H1 (cell line): ENCODE measurements at regions not wholly inside any gene's neighbourhood (a gene's known extent, or its start where the extent isn't known, plus 50 kb on each side); places are given as distances from the start of the nearest gene placed in this dataset.

ENCODE experiments used
- CTCF ChIA-PET: fragments of 300-600 bp; sonication (Branson Sonifier 250); formaldehyde crosslinking; loops from one replicate; lab custom pipeline; 2021; ENCODE audit not compliant: partially characterized antibody; lab: Charles Lee
- POLR2A ChIA-PET: fragments of 300-600 bp; sonication (Branson Sonifier 250); formaldehyde crosslinking; loops from one replicate; lab custom pipeline; 2021; ENCODE audit warnings: inconsistent platforms; ENCODE audit not compliant: partially characterized antibody; lab: Charles Lee
- DNase-seq, 2 experiments: peaks; one replicate each; pipeline versions ENCODE4 v3.0.0 to v3.0.0-alpha.2; 2010 to 2022; ENCODE audit warnings: low spot score in 2 of 2, low read depth in 1 of 2, mixed read lengths in 1 of 2
- FAIRE-seq: peaks from 2 replicates; lab custom pipeline; 2011; peaks lifted over from hg19 to GRCh38; lab: Jason Lieb, UNC
- H2AFZ ChIP-seq: 2 replicates; pipeline ENCODE4 v1.8.1; 2012; ENCODE audit warnings: low read length, inconsistent platforms
- H2AK5ac ChIP-seq: 2 replicates; pipeline ENCODE4 v1.6.1; 2013; ENCODE audit warnings: low read depth, low read length
- H2BK120ac ChIP-seq: replicated peaks from 2 replicates; pipeline ENCODE3; 2013; ENCODE audit warnings: low read depth, low read length, inconsistent platforms
- H2BK12ac ChIP-seq: 2 replicates; pipeline ENCODE4 v1.6.1; 2013; ENCODE audit warnings: low read depth, low read length
- H2BK15ac ChIP-seq: 2 replicates; pipeline ENCODE4 v1.6.1; 2013; ENCODE audit warnings: low read length
- H2BK20ac ChIP-seq: 2 replicates; pipeline ENCODE4 v1.6.1; 2013; ENCODE audit warnings: low read length
- H2BK5ac ChIP-seq: 2 replicates; pipeline ENCODE4 v1.6.1; 2013; ENCODE audit warnings: low read depth, low read length
- H3K14ac ChIP-seq: 2 replicates; pipeline ENCODE4 v1.6.1; 2013; ENCODE audit warnings: inconsistent platforms; ENCODE audit not compliant: insufficient read length
- H3K18ac ChIP-seq: 2 replicates; pipeline ENCODE4 v1.6.1; 2013; ENCODE audit warnings: low read length; ENCODE audit errors: extremely low read depth
- H3K23ac ChIP-seq: 2 replicates; pipeline ENCODE4 v1.6.1; 2013; ENCODE audit warnings: inconsistent platforms; ENCODE audit not compliant: insufficient read length
- H3K23me2 ChIP-seq: 2 replicates; pipeline ENCODE4 v1.6.1; 2013; ENCODE audit warnings: low read depth, low read length
- H3K27ac ChIP-seq: 2 replicates; pipeline ENCODE4 v1.6.1; 2011; ENCODE audit warnings: low read depth, low read length, inconsistent platforms
- H3K27me3 ChIP-seq, 4 experiments: replicated peaks in 1 of 4; 1 replicate in 1 of 4; 2 replicates in 3 of 4; pipeline versions ENCODE4 v1.6.1 to v1.8.1; 2011 to 2013; ENCODE audit warnings: low read length in 3 of 4, mild to moderate bottlenecking in 3 of 4, inconsistent platforms in 2 of 4, mixed read lengths in 2 of 4, moderate library complexity in 1 of 4; ENCODE audit not compliant: control insufficient read depth in 3 of 4, insufficient read depth in 3 of 4; ENCODE audit errors: extremely low read depth in 1 of 4
- H3K36me3 ChIP-seq, 4 experiments: 2 replicates each; pipeline versions ENCODE4 v1.6.1 to v1.8.1; 2011 to 2013; ENCODE audit warnings: mild to moderate bottlenecking in 4 of 4, low read length in 3 of 4, moderate library complexity in 2 of 4, control low read depth in 1 of 4, inconsistent platforms in 1 of 4; ENCODE audit not compliant: insufficient read depth in 4 of 4, control insufficient read depth in 2 of 4
- H3K4ac ChIP-seq: replicated peaks from 2 replicates; pipeline ENCODE3; 2013; ENCODE audit warnings: low read length, low read depth, mixed read lengths, inconsistent platforms; ENCODE audit not compliant: insufficient read length
- H3K4me1 ChIP-seq, 4 experiments: replicated peaks in 1 of 4; 1 replicate in 1 of 4; 2 replicates in 3 of 4; pipeline versions ENCODE4 v1.6.1 to v1.8.1; 2011 to 2013; ENCODE audit warnings: low read length in 3 of 4, inconsistent platforms in 2 of 4, mixed read lengths in 1 of 4; ENCODE audit not compliant: insufficient read depth in 4 of 4, control insufficient read depth in 3 of 4
- H3K4me2 ChIP-seq, 2 experiments: 2 replicates each; pipeline versions ENCODE4 v1.6.1 to v1.8.1; 2011 to 2013; ENCODE audit warnings: low read depth in 2 of 2, low read length in 2 of 2, control low read depth in 1 of 2, inconsistent platforms in 1 of 2, mild to moderate bottlenecking in 1 of 2; ENCODE audit not compliant: insufficient read depth in 1 of 2
- H3K4me3 ChIP-seq, 4 experiments: fragments of 200-600, 300-600 bp in 1 of 4; sonication (generic), shearing (Covaris generic), sonication (Bioruptor Twin) in 1 of 4; 2 replicates each; pipeline versions ENCODE4 v1.5.1 to v1.8.1; 2011 to 2016; ENCODE audit warnings: low read length in 4 of 4, low read depth in 3 of 4, control low read depth in 2 of 4, inconsistent platforms in 2 of 4, mild to moderate bottlenecking in 2 of 4, mixed read lengths in 1 of 4, moderate library complexity in 1 of 4; ENCODE audit not compliant: insufficient read depth in 2 of 4; ENCODE audit errors: extremely low read depth in 1 of 4
- H3K56ac ChIP-seq: replicated peaks from 2 replicates; pipeline ENCODE3; 2013; ENCODE audit warnings: low read depth, mild to moderate bottlenecking, mixed read lengths, low read length, inconsistent platforms; ENCODE audit not compliant: insufficient read length
- H3K79me1 ChIP-seq: 2 replicates; pipeline ENCODE4 v1.6.1; 2013; ENCODE audit warnings: low read depth, low read length, control low read depth
- H3K79me2 ChIP-seq, 2 experiments: 2 replicates each; pipeline versions ENCODE4 v1.6.1 to v1.8.1; 2012 to 2013; ENCODE audit warnings: low read length in 2 of 2, mild to moderate bottlenecking in 2 of 2, inconsistent platforms in 1 of 2; ENCODE audit not compliant: insufficient read depth in 2 of 2, control insufficient read depth in 1 of 2
- H3K9ac ChIP-seq, 4 experiments: replicated peaks in 1 of 4; 1 replicate in 1 of 4; 2 replicates in 3 of 4; pipeline versions ENCODE4 v1.6.1 to v1.8.1; 2011 to 2013; ENCODE audit warnings: low read depth in 3 of 4, low read length in 3 of 4, control low read depth in 2 of 4, mild to moderate bottlenecking in 2 of 4, moderate library complexity in 2 of 4, inconsistent platforms in 1 of 4; ENCODE audit errors: extremely low read depth in 1 of 4
- H3K9me3 ChIP-seq, 2 experiments: 2 replicates each; pipeline versions ENCODE4 v1.6.1 to v1.8.1; 2012 to 2013; ENCODE audit warnings: mild to moderate bottlenecking in 2 of 2, moderate library complexity in 2 of 2, control low read depth in 1 of 2, inconsistent platforms in 1 of 2, low read depth in 1 of 2, low read length in 1 of 2, mixed read lengths in 1 of 2; ENCODE audit not compliant: insufficient read depth in 2 of 2
- H4K20me1 ChIP-seq, 2 experiments: replicated peaks in 1 of 2; 2 replicates each; pipeline versions ENCODE3 to v1.8.1; 2011 to 2013; ENCODE audit warnings: inconsistent platforms in 2 of 2, low read length in 2 of 2, mild to moderate bottlenecking in 1 of 2; ENCODE audit not compliant: insufficient read depth in 2 of 2, control insufficient read depth in 1 of 2
- H4K5ac ChIP-seq: 2 replicates; pipeline ENCODE4 v1.6.1; 2013; ENCODE audit warnings: low read length, low read depth, mixed read lengths, inconsistent platforms; ENCODE audit not compliant: insufficient read length
- H4K8ac ChIP-seq: 2 replicates; pipeline ENCODE4 v1.8.0; 2013; ENCODE audit warnings: mild to moderate bottlenecking, moderate library complexity, low read length, inconsistent platforms; ENCODE audit not compliant: insufficient read depth; ENCODE audit errors: extremely low read depth
- H4K91ac ChIP-seq: replicated peaks from 2 replicates; pipeline ENCODE3; 2013; ENCODE audit warnings: low read length, mixed read lengths, inconsistent platforms; ENCODE audit not compliant: insufficient read length
- ASH2L ChIP-seq: fragments of 200-600, 300-600 bp; sonication (generic); IDR thresholded peaks from one replicate; pipeline ENCODE4 v1.7.1; 2017; ENCODE audit warnings: low read length
- EZH2 ChIP-seq: fragments of 200-600 bp; sonication (generic); IDR thresholded peaks from 2 replicates; pipeline ENCODE4 v1.7.1; 2012; ENCODE audit warnings: low read depth, mild to moderate bottlenecking, moderate library complexity, low read length, inconsistent platforms; ENCODE audit not compliant: severe bottlenecking
- FOSL1 ChIP-seq: IDR thresholded peaks from 2 replicates; pipeline ENCODE4 v1.6.1; 2011; ENCODE audit warnings: mild to moderate bottlenecking, low read depth, low read length, moderate library complexity; ENCODE audit not compliant: insufficient read depth
- GTF2F1 ChIP-seq: IDR thresholded peaks from 2 replicates; pipeline ENCODE4 v1.6.1; 2012; ENCODE audit warnings: low read depth, low read length, improper control_type of control experiment, borderline replicate concordance
- JUN ChIP-seq: IDR thresholded peaks from 2 replicates; pipeline ENCODE4 v1.6.1; 2011; ENCODE audit warnings: low read depth, mild to moderate bottlenecking, improper control_type of control experiment, low read length
- JUND ChIP-seq: IDR thresholded peaks from 2 replicates; pipeline ENCODE4 v1.6.1; 2011; ENCODE audit warnings: mild to moderate bottlenecking, improper control_type of control experiment, low read length
- KDM1A ChIP-seq: fragments of 200-600, 300-600 bp; sonication (generic); IDR thresholded peaks from 2 replicates; pipeline ENCODE4 v1.7.1; 2016; ENCODE audit warnings: mild to moderate bottlenecking, low read length, borderline replicate concordance
- PHF8 ChIP-seq: fragments of 200-600 bp; sonication (generic); conservative IDR thresholded peaks from 2 replicates; pipeline ENCODE4 v1.7.1; 2012; ENCODE audit warnings: low read depth, mild to moderate bottlenecking, inconsistent platforms, low read length, moderate library complexity
- POU5F1 ChIP-seq: IDR thresholded peaks from 2 replicates; pipeline ENCODE4 v1.6.1; 2011; ENCODE audit warnings: low read depth, mild to moderate bottlenecking, low read length, moderate library complexity
- SIN3A ChIP-seq, 2 experiments: IDR thresholded peaks in 1 of 2; conservative IDR thresholded peaks in 1 of 2; 2 replicates each; pipeline ENCODE4 v1.6.1; 2011 to 2012; ENCODE audit warnings: low read length in 2 of 2, improper control_type of control experiment in 1 of 2, low read depth in 1 of 2, mild to moderate bottlenecking in 1 of 2
- TAF7 ChIP-seq: optimal IDR thresholded peaks from 2 replicates; pipeline ENCODE3; 2011; ENCODE audit warnings: low read depth, mild to moderate bottlenecking, inconsistent platforms, low read length, moderate library complexity, borderline replicate concordance
- YY1 ChIP-seq: IDR thresholded peaks from 2 replicates; pipeline ENCODE4 v1.6.1; 2011; ENCODE audit warnings: low read depth, mild to moderate bottlenecking, low read length
- WGBS, 2 experiments: shearing (Covaris generic) in 1 of 2; methylation state at CpG; one replicate each; pipeline versions ENCODE4 v1.1.6 to v1.1.7; 2013 to 2015; ENCODE audit warnings: low lambda C conversion rate in 2 of 2, mixed read lengths in 2 of 2, inconsistent platforms in 1 of 2, low coverage in 1 of 2, missing lambda C conversion rate in 1 of 2; ENCODE audit not compliant: insufficient replicate concordance in 2 of 2, insufficient coverage in 1 of 2, insufficient read length in 1 of 2; ENCODE audit errors: extremely low coverage in 1 of 2, missing lambda C conversion rate in 1 of 2; 5-methylcytosine and 5-hydroxymethylcytosine counted together

GRCh38 chr1:177385760-177386698 lies 215.3 kb downstream of the BRINP2 start:
- H2BK120ac ChIP-seq: no peak overlapping the region
- H3K36me3 ChIP-seq: no peaks in the 10 kb centered on the region
- POLR2A ChIA-PET: interaction anchor here (0.8 kb wide), 1 partner anchor 73 kb away, joined by 3 read pairs; no protein-coding TSS in a partner anchor
- H3K14ac ChIP-seq: no peak overlapping the region
- H3K79me1 ChIP-seq: no peaks in the 10 kb centered on the region
- no peaks in the 10 kb centered on the region for H3K9me3 ChIP-seq
- H3K27me3 ChIP-seq: no peaks in the 10 kb centered on the region
- H3K27ac ChIP-seq: no peak overlapping the region
- 83% methylated on average over 5 of the region's 5 CpGs; no CpG with 5 or more reads in 1 of the 2 experiments for WGBS, 2 experiments
- DNase-seq: no peak
- no peak overlapping the region for H3K18ac ChIP-seq
- no peak overlapping the region for H3K23ac ChIP-seq
- H2BK15ac ChIP-seq: no peak overlapping the region
- H2BK20ac ChIP-seq: no peak overlapping the region
- no peak overlapping the region for H2AFZ ChIP-seq
- no peak overlapping the region for H3K4ac ChIP-seq
- no peak overlapping the region for H4K5ac ChIP-seq
- H2AK5ac ChIP-seq: no peak overlapping the region
- CTCF ChIA-PET: interaction anchor here (0.9 to 1.7 kb wide), 4 partner anchors 19 to 562 kb away, joined by 3 to 4 read pairs (median 3); no protein-coding TSS in a partner anchor
- no peaks in the 10 kb centered on the region for H4K20me1 ChIP-seq
- H4K91ac ChIP-seq: no peak overlapping the region
- H3K4me3 ChIP-seq: no peak overlapping the region
- H2BK5ac ChIP-seq: no peak overlapping the region
- no peak overlapping the region for H3K4me2 ChIP-seq
- H3K9ac ChIP-seq: no peak overlapping the region
- no peaks in the 10 kb centered on the region for H3K79me2 ChIP-seq
- no peaks in the 10 kb centered on the region for H3K23me2 ChIP-seq
- no peaks in the 10 kb centered on the region; a peak in 1 of 7 replicates for H3K4me1 ChIP-seq
- H3K56ac ChIP-seq: no peak overlapping the region
- FAIRE-seq: no peak
- H2BK12ac ChIP-seq: no peak overlapping the region
- H4K8ac ChIP-seq: no peak overlapping the region
- TF ChIP-seq FOSL1 (no peak), YY1 (no peak), PHF8 (no peak), GTF2F1 (no peak), EZH2 (no peak), ASH2L (no peak), SIN3A (conservative IDR thresholded peaks at IDR 0.05 in 1 of 2, IDR thresholded peaks at IDR 0.05 in 1 of 2; ENCODE audit: low read depth in 1 of 2, low read length in 2 of 2) (no peak), TAF7 (no peak), KDM1A (no peak), JUND (no peak), JUN (no peak), POU5F1 (no peak)
